SK-N-SH (cell line): ENCODE measurements at regions not wholly inside any gene's neighbourhood (a gene's known extent, or its start where the extent isn't known, plus 50 kb on each side); places are given as distances from the start of the nearest gene placed in this dataset.

Source experiments
- CTCF ChIA-PET: fragments of 300-600, 350-600 bp; formaldehyde crosslinking; extraction: SDS; loops from one replicate; lab custom pipeline; 2021; lab: Yijun Ruan, JAX
- POLR2A ChIA-PET: fragments of 350-600 bp; sonication (Branson Sonifier 250); formaldehyde crosslinking; extraction: SDS; loops from one replicate; lab custom pipeline; 2020; ENCODE audit warnings: antibody characterized with exemption, inconsistent platforms; lab: Yijun Ruan, JAX
- DNase-seq: peaks from one replicate; pipeline ENCODE4 v3.0.0; 2012
- H2AFZ ChIP-seq: fragments of 200-600 bp; sonication (generic); 2 replicates; pipeline ENCODE4 v1.8.1; 2016; ENCODE audit warnings: antibody characterized with exemption, mild to moderate bottlenecking, low read depth
- H3F3A ChIP-seq: fragments of 200-600 bp; sonication (generic); replicated peaks from 2 replicates; pipeline ENCODE3; 2016; ENCODE audit warnings: antibody characterized with exemption, mild to moderate bottlenecking; ENCODE audit not compliant: insufficient read depth
- H3K27ac ChIP-seq, 2 experiments: fragments of 200-500 bp in 1 of 2; fragments of 200-600 bp in 1 of 2; sonication (Bioruptor generic) in 1 of 2; sonication (generic), shearing (Covaris generic) in 1 of 2; 2 replicates each; pipeline versions ENCODE4 v1.5.1 to v1.6.1; 2014 to 2016; ENCODE audit warnings: low read depth in 2 of 2, inconsistent platforms in 1 of 2, low read length in 1 of 2, mild to moderate bottlenecking in 1 of 2, mixed read lengths in 1 of 2
- H3K27me3 ChIP-seq: fragments of 200-600 bp; sonication (generic), shearing (Covaris generic); 2 replicates; pipeline ENCODE4 v1.6.1; 2016; ENCODE audit warnings: mixed run types; ENCODE audit not compliant: insufficient read depth
- H3K36me3 ChIP-seq, 2 experiments: fragments of 200-500 bp in 1 of 2; fragments of 200-600 bp in 1 of 2; sonication (Bioruptor generic) in 1 of 2; sonication (generic) in 1 of 2; replicated peaks in 1 of 2; 2 replicates each; pipeline versions ENCODE3 to v1.5.1; 2014 to 2016; ENCODE audit warnings: low read length in 1 of 2, mild to moderate bottlenecking in 1 of 2; ENCODE audit not compliant: insufficient read depth in 2 of 2, control insufficient read depth in 1 of 2
- H3K4me1 ChIP-seq, 2 experiments: fragments of 200-500 bp in 1 of 2; fragments of 200-600 bp in 1 of 2; sonication (Bioruptor generic) in 1 of 2; sonication (generic), shearing (Covaris generic) in 1 of 2; 2 replicates each; pipeline versions ENCODE4 v1.5.1 to v1.6.1; 2014 to 2016; ENCODE audit warnings: low read depth in 1 of 2, low read length in 1 of 2, mixed run types in 1 of 2; ENCODE audit not compliant: insufficient read depth in 2 of 2, control insufficient read depth in 1 of 2
- H3K4me2 ChIP-seq: fragments of 200-600 bp; sonication (generic), shearing (Covaris generic); 2 replicates; pipeline ENCODE4 v1.6.1; 2017; ENCODE audit warnings: mixed run types
- H3K4me3 ChIP-seq, 2 experiments: fragments of 200-500 bp in 1 of 2; fragments of 200-600 bp in 1 of 2; sonication (Bioruptor generic) in 1 of 2; sonication (generic), shearing (Covaris generic) in 1 of 2; 2 replicates each; pipeline versions ENCODE4 v1.5.1 to v1.8.1; 2014 to 2016; ENCODE audit warnings: low read depth in 2 of 2, inconsistent platforms in 1 of 2, low read length in 1 of 2, mild to moderate bottlenecking in 1 of 2, mixed read lengths in 1 of 2, moderate library complexity in 1 of 2
- H3K79me2 ChIP-seq: fragments of 200-600 bp; sonication (generic); 2 replicates; pipeline ENCODE4 v1.8.1; 2017; ENCODE audit warnings: mild to moderate bottlenecking; ENCODE audit not compliant: insufficient read depth
- H3K9ac ChIP-seq: fragments of 200-600 bp; sonication (generic); 2 replicates; pipeline ENCODE4 v1.6.1; 2017; ENCODE audit warnings: mixed run types
- H3K9me2 ChIP-seq: fragments of 200-600 bp; sonication (generic); 2 replicates; pipeline ENCODE4 v1.6.1; 2017; ENCODE audit warnings: mixed run types
- H3K9me3 ChIP-seq: fragments of 200-600 bp; sonication (generic); 2 replicates; pipeline ENCODE4 v1.6.1; 2017; ENCODE audit warnings: mixed run types, mild to moderate bottlenecking, moderate library complexity
- H4K20me1 ChIP-seq: fragments of 200-600 bp; sonication (generic); 2 replicates; pipeline ENCODE4 v1.6.1; 2017; ENCODE audit warnings: mild to moderate bottlenecking, mixed run types; ENCODE audit not compliant: insufficient read depth
- CHD2 ChIP-seq: fragments of 150-350 bp; IDR thresholded peaks from 2 replicates; pipeline ENCODE4 v1.6.1; 2018; ENCODE audit warnings: low read length; ENCODE audit not compliant: partially characterized antibody
- EP300 ChIP-seq, 2 experiments: IDR thresholded peaks; 2 replicates each; pipeline versions ENCODE4 v1.4.0 to v1.6.1; 2012; ENCODE audit warnings: borderline replicate concordance in 1 of 2, low read depth in 1 of 2, low read length in 1 of 2
- FOSL2 ChIP-seq: IDR thresholded peaks from 2 replicates; pipeline ENCODE4 v1.4.0; 2012; ENCODE audit warnings: low read depth, mild to moderate bottlenecking, moderate library complexity, borderline replicate concordance
- FOXM1 ChIP-seq: IDR thresholded peaks from 2 replicates; pipeline ENCODE4 v1.4.0; 2012; ENCODE audit warnings: low read depth, mild to moderate bottlenecking
- JUND ChIP-seq: IDR thresholded peaks from 2 replicates; pipeline ENCODE4 v1.4.0; 2012
- NFIC ChIP-seq: IDR thresholded peaks from 2 replicates; pipeline ENCODE4 v1.4.0; 2012; ENCODE audit warnings: borderline replicate concordance
- TAF1 ChIP-seq: IDR thresholded peaks from 2 replicates; pipeline ENCODE4 v1.6.1; 2012; ENCODE audit warnings: low read depth, mild to moderate bottlenecking, low read length, moderate library complexity, borderline replicate concordance
- YY1 ChIP-seq: IDR thresholded peaks from 2 replicates; pipeline ENCODE4 v1.4.0; 2012; ENCODE audit warnings: low read depth, mild to moderate bottlenecking
- WGBS: methylation state at CpG from one replicate; pipeline ENCODE4 v1.1.6; 2017; ENCODE audit warnings: low lambda C conversion rate; 5-methylcytosine and 5-hydroxymethylcytosine counted together
- TF ChIP-seq, protein P1 (sequence below): fragments of 150-350 bp; IDR thresholded peaks from 2 replicates; pipeline ENCODE4 v1.6.1; 2016; ENCODE audit warnings: mild to moderate bottlenecking, low read depth, low read length
- TF ChIP-seq, protein P2 (sequence below): fragments of 150-350 bp; IDR thresholded peaks from 2 replicates; pipeline ENCODE4 v1.6.1; 2017; ENCODE audit warnings: antibody characterized with exemption, low read length, low read depth, borderline replicate concordance
- TF ChIP-seq, protein P3 (sequence below): IDR thresholded peaks from 2 replicates; pipeline ENCODE4 v1.4.0; 2012; ENCODE audit warnings: low read depth, borderline replicate concordance

- TF ChIP-seq, protein P1, sequence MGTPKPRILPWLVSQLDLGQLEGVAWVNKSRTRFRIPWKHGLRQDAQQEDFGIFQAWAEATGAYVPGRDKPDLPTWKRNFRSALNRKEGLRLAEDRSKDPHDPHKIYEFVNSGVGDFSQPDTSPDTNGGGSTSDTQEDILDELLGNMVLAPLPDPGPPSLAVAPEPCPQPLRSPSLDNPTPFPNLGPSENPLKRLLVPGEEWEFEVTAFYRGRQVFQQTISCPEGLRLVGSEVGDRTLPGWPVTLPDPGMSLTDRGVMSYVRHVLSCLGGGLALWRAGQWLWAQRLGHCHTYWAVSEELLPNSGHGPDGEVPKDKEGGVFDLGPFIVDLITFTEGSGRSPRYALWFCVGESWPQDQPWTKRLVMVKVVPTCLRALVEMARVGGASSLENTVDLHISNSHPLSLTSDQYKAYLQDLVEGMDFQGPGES: no peak
- TF ChIP-seq FOXM1 (no peak), YY1 (no peak), CHD2 (no peak)
- TF ChIP-seq, protein P2, sequence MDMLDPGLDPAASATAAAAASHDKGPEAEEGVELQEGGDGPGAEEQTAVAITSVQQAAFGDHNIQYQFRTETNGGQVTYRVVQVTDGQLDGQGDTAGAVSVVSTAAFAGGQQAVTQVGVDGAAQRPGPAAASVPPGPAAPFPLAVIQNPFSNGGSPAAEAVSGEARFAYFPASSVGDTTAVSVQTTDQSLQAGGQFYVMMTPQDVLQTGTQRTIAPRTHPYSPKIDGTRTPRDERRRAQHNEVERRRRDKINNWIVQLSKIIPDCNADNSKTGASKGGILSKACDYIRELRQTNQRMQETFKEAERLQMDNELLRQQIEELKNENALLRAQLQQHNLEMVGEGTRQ: no peak
These were observed 1638.1 kb upstream of the SEL1L start (continued) for GRCh38 chr14:83171761-83172160.

DNA sequence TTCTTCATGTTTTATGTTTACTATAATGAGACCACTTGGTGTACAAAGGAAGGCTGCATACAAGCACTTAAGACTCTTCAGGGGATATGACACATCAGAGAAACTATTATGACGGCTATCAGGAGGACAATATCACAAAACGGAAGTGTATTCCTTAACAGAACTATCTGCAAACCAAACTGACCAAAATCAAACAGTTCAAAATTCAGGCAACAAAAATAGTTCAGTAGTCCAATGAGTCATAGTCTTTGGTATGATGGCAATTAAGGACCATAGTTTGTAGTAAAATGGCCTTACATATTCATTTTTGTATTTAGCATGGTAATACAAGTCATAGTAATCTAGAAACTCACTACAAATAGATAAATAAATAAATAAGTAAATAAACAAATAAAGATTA, 1638.7 kb upstream of the SEL1L start:
- Histone ChIP-seq H3K4me2 (no peak overlapping the region), H3K4me3 (no peak overlapping the region), H2AFZ (no peak overlapping the region), H3K27me3 (no peaks in the 10 kb centered on the region), H3K9me2 (no peaks in the 10 kb centered on the region), H3K27ac (peak overlapping the region in 1 of 2 experiments; percentile 33; a peak in 1 of 4 replicates), H3K36me3 (no peaks in the 10 kb centered on the region), H3F3A (peaks cover 3% of the 10 kb centered on the region), H4K20me1 (no peaks in the 10 kb centered on the region), H3K4me1 (no peaks in the 10 kb centered on the region; a peak in 1 of 4 replicates), H3K9ac (no peak overlapping the region), H3K9me3 (no peaks in the 10 kb centered on the region), H3K79me2 (no peaks in the 10 kb centered on the region)
- WGBS: 4% methylated on average over 2 of the region's 2 CpGs
- ChIA-PET POLR2A (no interaction called here), CTCF (interaction anchor here (1.4 kb wide), 1 partner anchor 11 kb away, joined by 3 read pairs; no protein-coding TSS in a partner anchor)
- DNase-seq: no peak
- peak; percentile 44 for TF ChIP-seq JUND
- TF ChIP-seq EP300 (IDR thresholded peaks at IDR 0.05; ENCODE audit: borderline replicate concordance in 1 of 2, low read depth in 1 of 2, low read length in 1 of 2): peak in 1 of 2 experiments; percentile 10; a peak in 1 of 4 replicates
- TF ChIP-seq, protein P3, sequence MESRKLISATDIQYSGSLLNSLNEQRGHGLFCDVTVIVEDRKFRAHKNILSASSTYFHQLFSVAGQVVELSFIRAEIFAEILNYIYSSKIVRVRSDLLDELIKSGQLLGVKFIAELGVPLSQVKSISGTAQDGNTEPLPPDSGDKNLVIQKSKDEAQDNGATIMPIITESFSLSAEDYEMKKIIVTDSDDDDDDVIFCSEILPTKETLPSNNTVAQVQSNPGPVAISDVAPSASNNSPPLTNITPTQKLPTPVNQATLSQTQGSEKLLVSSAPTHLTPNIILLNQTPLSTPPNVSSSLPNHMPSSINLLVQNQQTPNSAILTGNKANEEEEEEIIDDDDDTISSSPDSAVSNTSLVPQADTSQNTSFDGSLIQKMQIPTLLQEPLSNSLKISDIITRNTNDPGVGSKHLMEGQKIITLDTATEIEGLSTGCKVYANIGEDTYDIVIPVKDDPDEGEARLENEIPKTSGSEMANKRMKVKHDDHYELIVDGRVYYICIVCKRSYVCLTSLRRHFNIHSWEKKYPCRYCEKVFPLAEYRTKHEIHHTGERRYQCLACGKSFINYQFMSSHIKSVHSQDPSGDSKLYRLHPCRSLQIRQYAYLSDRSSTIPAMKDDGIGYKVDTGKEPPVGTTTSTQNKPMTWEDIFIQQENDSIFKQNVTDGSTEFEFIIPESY: no peak

GRCh38 chr14:83173687-83174086, 1640.0 kb upstream of the SEL1L start:
- ChIA-PET CTCF (no interaction called here), POLR2A (no interaction called here)

More at GRCh38 chr14:83173687-83174086, 1640.0 kb upstream of the SEL1L start:
- H3K36me3 ChIP-seq: no peaks in the 10 kb centered on the region
- H3K27ac ChIP-seq: no peak overlapping the region
- no peaks in the 10 kb centered on the region for H4K20me1 ChIP-seq
- no peaks in the 10 kb centered on the region for H3K79me2 ChIP-seq
- no peak overlapping the region for H3K4me2 ChIP-seq
- peaks cover 3% of the 10 kb centered on the region for H3F3A ChIP-seq
- TF ChIP-seq NFIC (no peak), CHD2 (no peak), TAF1 (no peak), FOSL2 (0 out of 2 replicates have a peak, but pooled peaks have one; percentile 7)
- H2AFZ ChIP-seq: no peak overlapping the region
- H3K9me3 ChIP-seq: no peaks in the 10 kb centered on the region
- DNase-seq: no peak
- no peak overlapping the region for H3K9ac ChIP-seq
- no peaks in the 10 kb centered on the region for H3K9me2 ChIP-seq
- no peaks in the 10 kb centered on the region for H3K27me3 ChIP-seq
- no peak overlapping the region for H3K4me3 ChIP-seq
- no peaks in the 10 kb centered on the region; a peak in 1 of 4 replicates for H3K4me1 ChIP-seq
